ENCODE measurements at regions not wholly inside any gene's neighbourhood (a gene's known extent, or its start where the extent isn't known, plus 50 kb on each side); places are given as distances from the start of the nearest gene placed in this dataset.

DNA sequence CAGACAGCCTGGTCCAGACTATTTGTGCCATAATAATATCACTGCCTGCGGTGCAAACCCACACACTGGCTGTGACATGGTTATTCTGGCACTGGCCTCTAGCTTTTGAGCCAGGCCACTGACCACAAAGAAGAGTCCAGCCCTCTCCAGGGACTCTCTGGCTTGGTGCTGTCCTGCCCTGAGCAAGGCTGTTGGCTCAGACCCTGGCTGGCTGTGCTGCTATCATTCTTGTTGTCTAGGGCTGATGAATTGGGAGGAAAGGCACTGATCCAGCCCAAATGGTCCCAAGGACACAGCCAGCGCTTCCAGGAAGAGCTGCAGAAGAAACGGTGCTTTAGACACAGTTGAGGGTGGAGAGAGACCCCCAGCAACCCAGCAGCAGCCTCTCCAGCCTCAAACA is 80.8 kb downstream of the TMEM130 start:
- TF ChIP-seq, protein P1, sequence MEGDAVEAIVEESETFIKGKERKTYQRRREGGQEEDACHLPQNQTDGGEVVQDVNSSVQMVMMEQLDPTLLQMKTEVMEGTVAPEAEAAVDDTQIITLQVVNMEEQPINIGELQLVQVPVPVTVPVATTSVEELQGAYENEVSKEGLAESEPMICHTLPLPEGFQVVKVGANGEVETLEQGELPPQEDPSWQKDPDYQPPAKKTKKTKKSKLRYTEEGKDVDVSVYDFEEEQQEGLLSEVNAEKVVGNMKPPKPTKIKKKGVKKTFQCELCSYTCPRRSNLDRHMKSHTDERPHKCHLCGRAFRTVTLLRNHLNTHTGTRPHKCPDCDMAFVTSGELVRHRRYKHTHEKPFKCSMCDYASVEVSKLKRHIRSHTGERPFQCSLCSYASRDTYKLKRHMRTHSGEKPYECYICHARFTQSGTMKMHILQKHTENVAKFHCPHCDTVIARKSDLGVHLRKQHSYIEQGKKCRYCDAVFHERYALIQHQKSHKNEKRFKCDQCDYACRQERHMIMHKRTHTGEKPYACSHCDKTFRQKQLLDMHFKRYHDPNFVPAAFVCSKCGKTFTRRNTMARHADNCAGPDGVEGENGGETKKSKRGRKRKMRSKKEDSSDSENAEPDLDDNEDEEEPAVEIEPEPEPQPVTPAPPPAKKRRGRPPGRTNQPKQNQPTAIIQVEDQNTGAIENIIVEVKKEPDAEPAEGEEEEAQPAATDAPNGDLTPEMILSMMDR (conservative IDR thresholded peaks at IDR 0.05; ENCODE audit: low read depth in 2 of 2) = no peak
- TF ChIP-seq EZH2phosphoT487 (IDR thresholded peaks at IDR 0.05; ENCODE audit: unreplicated experiment) = no peak
- TF ChIP-seq ZNF331 (CRISPR knock-in tag; IDR thresholded peaks at IDR 0.05; ENCODE audit: low read depth) = no peak
- TF ChIP-seq EZH2 (IDR thresholded peaks at IDR 0.05; ENCODE audit: low read depth, unreplicated experiment) = no peak
- TF ChIP-seq CREB1 (CRISPR knock-in tag; IDR thresholded peaks at IDR 0.05; ENCODE audit: low read depth) = no peak
- TF ChIP-seq, protein P2, sequence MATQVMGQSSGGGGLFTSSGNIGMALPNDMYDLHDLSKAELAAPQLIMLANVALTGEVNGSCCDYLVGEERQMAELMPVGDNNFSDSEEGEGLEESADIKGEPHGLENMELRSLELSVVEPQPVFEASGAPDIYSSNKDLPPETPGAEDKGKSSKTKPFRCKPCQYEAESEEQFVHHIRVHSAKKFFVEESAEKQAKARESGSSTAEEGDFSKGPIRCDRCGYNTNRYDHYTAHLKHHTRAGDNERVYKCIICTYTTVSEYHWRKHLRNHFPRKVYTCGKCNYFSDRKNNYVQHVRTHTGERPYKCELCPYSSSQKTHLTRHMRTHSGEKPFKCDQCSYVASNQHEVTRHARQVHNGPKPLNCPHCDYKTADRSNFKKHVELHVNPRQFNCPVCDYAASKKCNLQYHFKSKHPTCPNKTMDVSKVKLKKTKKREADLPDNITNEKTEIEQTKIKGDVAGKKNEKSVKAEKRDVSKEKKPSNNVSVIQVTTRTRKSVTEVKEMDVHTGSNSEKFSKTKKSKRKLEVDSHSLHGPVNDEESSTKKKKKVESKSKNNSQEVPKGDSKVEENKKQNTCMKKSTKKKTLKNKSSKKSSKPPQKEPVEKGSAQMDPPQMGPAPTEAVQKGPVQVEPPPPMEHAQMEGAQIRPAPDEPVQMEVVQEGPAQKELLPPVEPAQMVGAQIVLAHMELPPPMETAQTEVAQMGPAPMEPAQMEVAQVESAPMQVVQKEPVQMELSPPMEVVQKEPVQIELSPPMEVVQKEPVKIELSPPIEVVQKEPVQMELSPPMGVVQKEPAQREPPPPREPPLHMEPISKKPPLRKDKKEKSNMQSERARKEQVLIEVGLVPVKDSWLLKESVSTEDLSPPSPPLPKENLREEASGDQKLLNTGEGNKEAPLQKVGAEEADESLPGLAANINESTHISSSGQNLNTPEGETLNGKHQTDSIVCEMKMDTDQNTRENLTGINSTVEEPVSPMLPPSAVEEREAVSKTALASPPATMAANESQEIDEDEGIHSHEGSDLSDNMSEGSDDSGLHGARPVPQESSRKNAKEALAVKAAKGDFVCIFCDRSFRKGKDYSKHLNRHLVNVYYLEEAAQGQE (IDR thresholded peaks at IDR 0.05; ENCODE audit: unreplicated experiment) = no peak
- no peak for TF ChIP-seq POLR2AphosphoS5 (IDR thresholded peaks at IDR 0.05; ENCODE audit: low read depth)
- TF ChIP-seq NANOG (IDR thresholded peaks at IDR 0.05; ENCODE audit: borderline replicate concordance) = no peak
